GM23338 (cell line): ENCODE measurements at regions not wholly inside any gene's neighbourhood (a gene's known extent, or its start where the extent isn't known, plus 50 kb on each side); places are given as distances from the start of the nearest gene placed in this dataset.
A peak's percentile ranks its signal among the peaks of the same experiment; 100 is the strongest.

Experiments used
- ATAC-seq: fragments of 200-7000 bp; cut with Tn5 transposase; 3 replicates; pipeline ENCODE4 v1.9.1; 2020
- DNase-seq: peaks from one replicate; pipeline ENCODE4 v3.0.0-alpha.2; 2015; ENCODE audit warnings: low spot score
- H2AFZ ChIP-seq: fragments of 200-600 bp; sonication (generic); 2 replicates; pipeline ENCODE4 v1.8.0; 2016; ENCODE audit warnings: antibody characterized with exemption, mild to moderate bottlenecking, moderate library complexity
- H3F3A ChIP-seq: fragments of 200-600 bp; sonication (generic); replicated peaks from 2 replicates; pipeline ENCODE4 v1.8.0; 2017; ENCODE audit warnings: antibody characterized with exemption, mixed run types, low read depth
- H3K27ac ChIP-seq: fragments of 200-600 bp; sonication (generic); 2 replicates; pipeline ENCODE4 v1.6.1; 2016; ENCODE audit warnings: low read depth
- H3K27me3 ChIP-seq: fragments of 200-600 bp; sonication (generic); 2 replicates; pipeline ENCODE4 v1.8.0; 2016; ENCODE audit warnings: mild to moderate bottlenecking, mixed run types, moderate library complexity; ENCODE audit not compliant: insufficient read depth
- H3K36me3 ChIP-seq: fragments of 200-600 bp; sonication (generic); 2 replicates; pipeline ENCODE4 v1.8.0; 2016; ENCODE audit warnings: mild to moderate bottlenecking; ENCODE audit not compliant: insufficient read depth
- H3K4me1 ChIP-seq: fragments of 200-600 bp; sonication (generic); 2 replicates; pipeline ENCODE4 v1.8.0; 2016; ENCODE audit warnings: mild to moderate bottlenecking, moderate library complexity; ENCODE audit not compliant: insufficient read depth
- H3K4me2 ChIP-seq: fragments of 200-600 bp; sonication (generic); 2 replicates; pipeline ENCODE4 v1.7.1; 2017; ENCODE audit warnings: mixed run types
- H3K4me3 ChIP-seq: fragments of 200-600 bp; sonication (generic); 2 replicates; pipeline ENCODE4 v1.6.1; 2016; ENCODE audit warnings: mixed run types
- H3K79me2 ChIP-seq: fragments of 200-600 bp; sonication (generic); replicated peaks from 2 replicates; pipeline ENCODE4 v1.8.0; 2017; ENCODE audit warnings: mild to moderate bottlenecking; ENCODE audit not compliant: insufficient read depth
- H3K9me2 ChIP-seq: fragments of 200-600 bp; sonication (generic); 2 replicates; pipeline ENCODE4 v1.8.0; 2017; ENCODE audit not compliant: insufficient read depth
- H4K20me1 ChIP-seq: fragments of 200-600 bp; sonication (generic); replicated peaks from 2 replicates; pipeline ENCODE4 v1.8.0; 2017; ENCODE audit warnings: mild to moderate bottlenecking; ENCODE audit not compliant: insufficient read depth
- H3K27ac Mint-ChIP-seq: 2 replicates; pipeline ENCODE4 v1.8.0; 2020; ENCODE audit warnings: inconsistent platforms, mild to moderate bottlenecking, moderate library complexity, mixed read lengths
- H3K27me3 Mint-ChIP-seq: 3 replicates; pipeline ENCODE4 v1.8.0; 2022; ENCODE audit warnings: low read depth, mild to moderate bottlenecking, moderate library complexity, mixed read lengths, inconsistent platforms; ENCODE audit not compliant: insufficient read depth, poor library complexity
- H3K36me3 Mint-ChIP-seq: 3 replicates; pipeline ENCODE4 v1.8.0; 2021; ENCODE audit warnings: low read depth, mild to moderate bottlenecking, inconsistent platforms, moderate library complexity, mixed read lengths
- H3K4me1 Mint-ChIP-seq: 3 replicates; pipeline ENCODE4 v1.8.0; 2020; ENCODE audit warnings: mild to moderate bottlenecking, inconsistent platforms, mixed read lengths
- H3K4me3 Mint-ChIP-seq: 3 replicates; pipeline ENCODE4 v1.8.0; 2021; ENCODE audit warnings: moderate library complexity, mild to moderate bottlenecking, inconsistent platforms, mixed read lengths
- H3K9me3 Mint-ChIP-seq: 3 replicates; pipeline ENCODE4 v1.8.0; 2020; ENCODE audit warnings: moderate library complexity, mild to moderate bottlenecking, inconsistent platforms, mixed read lengths
- EZH2 ChIP-seq: fragments of 200-600 bp; sonication (generic); IDR thresholded peaks from one replicate; pipeline ENCODE4 v1.8.0; 2017; ENCODE audit warnings: antibody characterized with exemption, mild to moderate bottlenecking, low read depth; ENCODE audit not compliant: unreplicated experiment
- JUNB ChIP-seq: IDR thresholded peaks from one replicate; pipeline ENCODE4 v1.6.1; 2016; ENCODE audit warnings: antibody characterized with exemption; ENCODE audit not compliant: unreplicated experiment
- NANOG ChIP-seq: IDR thresholded peaks from 2 replicates; pipeline ENCODE4 v1.6.1; 2016; ENCODE audit warnings: antibody characterized with exemption, borderline replicate concordance
- REST ChIP-seq: IDR thresholded peaks from one replicate; pipeline ENCODE4 v1.6.1; 2018; ENCODE audit warnings: antibody characterized with exemption; ENCODE audit not compliant: unreplicated experiment
- ZNF331 ChIP-seq: fragments of 250-450 bp; sonication (Bioruptor Pico); IDR thresholded peaks from 2 replicates; pipeline ENCODE4 v1.5.0; 2020; ENCODE audit warnings: low read depth, mild to moderate bottlenecking, moderate library complexity
- TF ChIP-seq, protein P1 (sequence below), 2 experiments: fragments of 200-600 bp in 1 of 2; sonication (generic) in 1 of 2; conservative IDR thresholded peaks; 2 replicates each; pipeline versions ENCODE4 v1.5.1 to v1.6.1; 2016 to 2017; ENCODE audit warnings: antibody characterized with exemption in 2 of 2, low read depth in 2 of 2, mild to moderate bottlenecking in 2 of 2, moderate library complexity in 1 of 2
- TF ChIP-seq, protein P2 (sequence below): fragments of 250-450 bp; sonication (Bioruptor Pico); IDR thresholded peaks from 2 replicates; pipeline ENCODE4 v1.5.0; 2020; ENCODE audit warnings: mild to moderate bottlenecking, moderate library complexity

DNA sequence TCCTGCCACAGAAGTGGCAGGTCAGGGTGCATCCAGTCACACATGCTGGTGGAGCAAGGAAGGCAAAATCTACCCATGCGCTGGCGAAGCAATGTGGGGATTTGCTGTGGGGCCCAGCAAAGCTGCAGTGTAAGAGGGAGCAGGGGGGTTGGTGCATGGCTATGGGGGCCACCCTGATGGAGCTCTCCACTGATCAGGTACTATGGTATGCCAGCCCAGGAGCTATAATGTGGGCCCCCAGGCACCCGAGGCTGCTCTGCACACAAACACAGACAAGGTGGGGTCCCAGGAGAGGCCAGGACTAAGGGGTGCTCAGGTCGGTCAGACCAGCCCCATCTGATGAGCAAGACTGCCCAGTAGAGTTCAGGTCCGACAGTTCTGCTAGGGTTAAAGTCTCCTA, 213.5 kb downstream of the ZC3H11B start:
- TF ChIP-seq ZNF331 (CRISPR knock-in tag) (no peak), JUNB (no peak), REST (no peak)
- TF ChIP-seq, protein P1, sequence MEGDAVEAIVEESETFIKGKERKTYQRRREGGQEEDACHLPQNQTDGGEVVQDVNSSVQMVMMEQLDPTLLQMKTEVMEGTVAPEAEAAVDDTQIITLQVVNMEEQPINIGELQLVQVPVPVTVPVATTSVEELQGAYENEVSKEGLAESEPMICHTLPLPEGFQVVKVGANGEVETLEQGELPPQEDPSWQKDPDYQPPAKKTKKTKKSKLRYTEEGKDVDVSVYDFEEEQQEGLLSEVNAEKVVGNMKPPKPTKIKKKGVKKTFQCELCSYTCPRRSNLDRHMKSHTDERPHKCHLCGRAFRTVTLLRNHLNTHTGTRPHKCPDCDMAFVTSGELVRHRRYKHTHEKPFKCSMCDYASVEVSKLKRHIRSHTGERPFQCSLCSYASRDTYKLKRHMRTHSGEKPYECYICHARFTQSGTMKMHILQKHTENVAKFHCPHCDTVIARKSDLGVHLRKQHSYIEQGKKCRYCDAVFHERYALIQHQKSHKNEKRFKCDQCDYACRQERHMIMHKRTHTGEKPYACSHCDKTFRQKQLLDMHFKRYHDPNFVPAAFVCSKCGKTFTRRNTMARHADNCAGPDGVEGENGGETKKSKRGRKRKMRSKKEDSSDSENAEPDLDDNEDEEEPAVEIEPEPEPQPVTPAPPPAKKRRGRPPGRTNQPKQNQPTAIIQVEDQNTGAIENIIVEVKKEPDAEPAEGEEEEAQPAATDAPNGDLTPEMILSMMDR (conservative IDR thresholded peaks at IDR 0.05; ENCODE audit: low read depth in 2 of 2): no peak
- Histone ChIP-seq H3K4me1 (no peaks in the 10 kb centered on the region), H3K79me2 (no peaks in the 10 kb centered on the region), H3F3A (no peaks in the 10 kb centered on the region), H3K36me3 (no peaks in the 10 kb centered on the region), H2AFZ (no peak overlapping the region), H3K27me3 (no peaks in the 10 kb centered on the region), H3K4me2 (no peak overlapping the region), H4K20me1 (no peaks in the 10 kb centered on the region), H3K27ac (no peak overlapping the region), H3K4me3 (no peak overlapping the region), H3K9me2 (0 out of 2 replicates have a peak, but pooled peaks cover 3% of the 10 kb centered on the region)
- Mint-ChIP-seq H3K4me3 (no peak overlapping the region), H3K36me3 (no peaks in the 10 kb centered on the region), H3K27me3 (no peaks in the 10 kb centered on the region), H3K4me1 (peaks cover 4% of the 10 kb centered on the region; the same call in 2 of the 3 replicates), H3K27ac (0 out of 2 replicates have a peak overlapping the region, but pooled peaks have one; percentile 23), H3K9me3 (peaks cover 11% of the 10 kb centered on the region; the same call in 2 of the 3 replicates)
- ATAC-seq (no peak), DNase-seq (no peak)

- Mint-ChIP-seq H3K27me3 (no peaks in the 10 kb centered on the region), H3K27ac (0 out of 2 replicates have a peak overlapping the region, but pooled peaks have one; percentile 23), H3K9me3 (peaks cover 11% of the 10 kb centered on the region; the same call in 2 of the 3 replicates), H3K4me1 (peaks cover 4% of the 10 kb centered on the region; the same call in 2 of the 3 replicates), H3K4me3 (no peak overlapping the region), H3K36me3 (no peaks in the 10 kb centered on the region)
- no peak overlapping the region for H3K27ac ChIP-seq
- H3K79me2 ChIP-seq: no peaks in the 10 kb centered on the region
- no peaks in the 10 kb centered on the region for H3K36me3 ChIP-seq
- no peak overlapping the region for H2AFZ ChIP-seq
- H3K4me2 ChIP-seq: no peak overlapping the region
- H3F3A ChIP-seq: no peaks in the 10 kb centered on the region
- H3K4me1 ChIP-seq: no peaks in the 10 kb centered on the region
- ATAC-seq (no peak), DNase-seq (no peak)
- H4K20me1 ChIP-seq: no peaks in the 10 kb centered on the region
- no peaks in the 10 kb centered on the region for H3K27me3 ChIP-seq
- H3K4me3 ChIP-seq: no peak overlapping the region
- 0 out of 2 replicates have a peak, but pooled peaks cover 3% of the 10 kb centered on the region for H3K9me2 ChIP-seq
- TF ChIP-seq NANOG (no peak), EZH2 (no peak), JUNB (no peak)
- TF ChIP-seq, protein P2, sequence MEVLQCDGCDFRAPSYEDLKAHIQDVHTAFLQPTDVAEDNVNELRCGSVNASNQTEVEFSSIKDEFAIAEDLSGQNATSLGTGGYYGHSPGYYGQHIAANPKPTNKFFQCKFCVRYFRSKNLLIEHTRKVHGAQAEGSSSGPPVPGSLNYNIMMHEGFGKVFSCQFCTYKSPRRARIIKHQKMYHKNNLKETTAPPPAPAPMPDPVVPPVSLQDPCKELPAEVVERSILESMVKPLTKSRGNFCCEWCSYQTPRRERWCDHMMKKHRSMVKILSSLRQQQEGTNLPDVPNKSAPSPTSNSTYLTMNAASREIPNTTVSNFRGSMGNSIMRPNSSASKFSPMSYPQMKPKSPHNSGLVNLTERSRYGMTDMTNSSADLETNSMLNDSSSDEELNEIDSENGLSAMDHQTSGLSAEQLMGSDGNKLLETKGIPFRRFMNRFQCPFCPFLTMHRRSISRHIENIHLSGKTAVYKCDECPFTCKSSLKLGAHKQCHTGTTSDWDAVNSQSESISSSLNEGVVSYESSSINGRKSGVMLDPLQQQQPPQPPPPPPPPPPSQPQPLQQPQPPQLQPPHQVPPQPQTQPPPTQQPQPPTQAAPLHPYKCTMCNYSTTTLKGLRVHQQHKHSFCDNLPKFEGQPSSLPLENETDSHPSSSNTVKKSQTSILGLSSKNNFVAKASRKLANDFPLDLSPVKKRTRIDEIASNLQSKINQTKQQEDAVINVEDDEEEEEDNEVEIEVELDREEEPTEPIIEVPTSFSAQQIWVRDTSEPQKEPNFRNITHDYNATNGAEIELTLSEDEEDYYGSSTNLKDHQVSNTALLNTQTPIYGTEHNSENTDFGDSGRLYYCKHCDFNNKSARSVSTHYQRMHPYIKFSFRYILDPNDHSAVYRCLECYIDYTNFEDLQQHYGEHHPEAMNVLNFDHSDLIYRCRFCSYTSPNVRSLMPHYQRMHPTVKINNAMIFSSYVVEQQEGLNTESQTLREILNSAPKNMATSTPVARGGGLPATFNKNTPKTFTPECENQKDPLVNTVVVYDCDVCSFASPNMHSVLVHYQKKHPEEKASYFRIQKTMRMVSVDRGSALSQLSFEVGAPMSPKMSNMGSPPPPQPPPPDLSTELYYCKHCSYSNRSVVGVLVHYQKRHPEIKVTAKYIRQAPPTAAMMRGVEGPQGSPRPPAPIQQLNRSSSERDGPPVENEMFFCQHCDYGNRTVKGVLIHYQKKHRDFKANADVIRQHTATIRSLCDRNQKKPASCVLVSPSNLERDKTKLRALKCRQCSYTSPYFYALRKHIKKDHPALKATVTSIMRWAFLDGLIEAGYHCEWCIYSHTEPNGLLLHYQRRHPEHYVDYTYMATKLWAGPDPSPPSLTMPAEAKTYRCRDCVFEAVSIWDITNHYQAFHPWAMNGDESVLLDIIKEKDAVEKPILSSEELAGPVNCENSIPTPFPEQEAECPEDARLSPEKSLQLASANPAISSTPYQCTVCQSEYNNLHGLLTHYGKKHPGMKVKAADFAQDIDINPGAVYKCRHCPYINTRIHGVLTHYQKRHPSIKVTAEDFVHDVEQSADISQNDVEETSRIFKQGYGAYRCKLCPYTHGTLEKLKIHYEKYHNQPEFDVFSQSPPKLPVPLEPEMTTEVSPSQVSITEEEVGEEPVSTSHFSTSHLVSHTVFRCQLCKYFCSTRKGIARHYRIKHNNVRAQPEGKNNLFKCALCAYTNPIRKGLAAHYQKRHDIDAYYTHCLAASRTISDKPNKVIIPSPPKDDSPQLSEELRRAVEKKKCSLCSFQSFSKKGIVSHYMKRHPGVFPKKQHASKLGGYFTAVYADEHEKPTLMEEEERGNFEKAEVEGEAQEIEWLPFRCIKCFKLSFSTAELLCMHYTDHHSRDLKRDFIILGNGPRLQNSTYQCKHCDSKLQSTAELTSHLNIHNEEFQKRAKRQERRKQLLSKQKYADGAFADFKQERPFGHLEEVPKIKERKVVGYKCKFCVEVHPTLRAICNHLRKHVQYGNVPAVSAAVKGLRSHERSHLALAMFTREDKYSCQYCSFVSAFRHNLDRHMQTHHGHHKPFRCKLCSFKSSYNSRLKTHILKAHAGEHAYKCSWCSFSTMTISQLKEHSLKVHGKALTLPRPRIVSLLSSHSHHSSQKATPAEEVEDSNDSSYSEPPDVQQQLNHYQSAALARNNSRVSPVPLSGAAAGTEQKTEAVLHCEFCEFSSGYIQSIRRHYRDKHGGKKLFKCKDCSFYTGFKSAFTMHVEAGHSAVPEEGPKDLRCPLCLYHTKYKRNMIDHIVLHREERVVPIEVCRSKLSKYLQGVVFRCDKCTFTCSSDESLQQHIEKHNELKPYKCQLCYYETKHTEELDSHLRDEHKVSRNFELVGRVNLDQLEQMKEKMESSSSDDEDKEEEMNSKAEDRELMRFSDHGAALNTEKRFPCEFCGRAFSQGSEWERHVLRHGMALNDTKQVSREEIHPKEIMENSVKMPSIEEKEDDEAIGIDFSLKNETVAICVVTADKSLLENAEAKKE (CRISPR knock-in tag): no peak
Observed at GRCh38 chr1:219398815-219399396, 214.0 kb downstream of the ZC3H11B start.
